ENCODE measurements at regions not wholly inside any gene's neighbourhood (a gene's known extent, or its start where the extent isn't known, plus 50 kb on each side); places are given as distances from the start of the nearest gene placed in this dataset.

DNA sequence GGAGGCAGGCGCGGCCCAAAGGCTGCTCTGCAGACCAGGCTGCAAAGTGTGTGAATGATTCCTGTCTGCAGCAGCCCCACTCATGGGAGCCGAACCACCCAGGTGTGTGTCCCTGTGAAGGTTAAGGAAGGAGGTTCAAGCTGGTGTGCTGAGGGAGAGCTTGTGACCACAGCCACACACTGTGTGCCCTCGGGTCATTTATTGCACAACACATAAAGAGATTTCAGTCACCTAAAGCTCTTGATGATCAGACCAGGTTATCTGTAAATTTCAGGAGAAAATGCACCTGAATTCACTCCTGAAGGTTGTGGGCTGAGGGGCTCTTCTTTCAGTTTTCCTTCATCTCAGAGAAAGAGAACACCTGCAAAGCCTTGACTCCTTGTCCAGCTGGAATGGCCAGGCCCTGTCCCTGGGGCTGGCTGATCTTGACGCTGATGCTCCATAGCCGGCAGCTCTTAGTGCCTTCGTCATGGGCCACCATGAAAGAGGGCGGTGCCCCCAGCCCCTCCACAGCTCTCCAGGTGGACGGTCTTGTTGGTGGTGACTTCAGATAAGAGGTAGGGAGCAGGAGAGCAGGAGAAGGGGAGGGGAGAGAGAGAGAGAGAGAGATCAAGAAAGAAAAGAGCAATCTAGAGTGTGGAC is 110.8 kb upstream of the C1QTNF9B start:
- no peaks in the 10 kb centered on the region for H4K20me1 ChIP-seq (ENCODE audit: insufficient read depth, low read length)
- H3K27me3 Mint-ChIP-seq (ENCODE audit: low read depth in 3 of 3) = peaks cover 2 to 3% (median 3%) of the 10 kb centered on the region in 3 donors
- no peak overlapping the region for H3K4me3 Mint-ChIP-seq
- H3K9me3 ChIP-seq (replicated peaks in 1 of 2; ENCODE audit: control insufficient read depth in 1 of 2, insufficient read depth in 1 of 2, low read length in 2 of 2) = no peaks in the 10 kb centered on the region
- no peaks in the 10 kb centered on the region for H3K4me1 ChIP-seq (ENCODE audit: control insufficient read depth in 1 of 2, insufficient read depth in 2 of 2, low read length in 2 of 2)
- H3K79me2 ChIP-seq (ENCODE audit: insufficient read depth, low read length) = no peaks in the 10 kb centered on the region
- intact Hi-C loops (cut with micrococcal nuclease) = no loop called here
- no peak overlapping the region for H3K9ac ChIP-seq (ENCODE audit: insufficient read depth, low read length, poor library complexity, severe bottlenecking)
- H3K27ac ChIP-seq (ENCODE audit: low read depth in 1 of 2, low read length in 2 of 2) = no peak overlapping the region
- H3K4me1 Mint-ChIP-seq = no peaks in the 10 kb centered on the region
- 97% methylated on average over 5 of the region's 9 CpGs for WGBS (ENCODE audit: insufficient coverage)
- H2AFZ ChIP-seq (ENCODE audit: insufficient read depth, low read depth, low read length, poor library complexity, severe bottlenecking) = no peak overlapping the region
- H3K27me3 ChIP-seq (ENCODE audit: control insufficient read depth in 2 of 2, insufficient read depth in 2 of 2, low read length in 2 of 2) = no peaks in the 10 kb centered on the region
- no peak overlapping the region for H3K4me3 ChIP-seq (replicated peaks in 1 of 3; ENCODE audit: low read depth in 2 of 3, low read length in 3 of 3)
- peak overlapping the region in 1 of 7 donors; percentile 27 for H3K27ac Mint-ChIP-seq
- TF ChIP-seq, protein P1, sequence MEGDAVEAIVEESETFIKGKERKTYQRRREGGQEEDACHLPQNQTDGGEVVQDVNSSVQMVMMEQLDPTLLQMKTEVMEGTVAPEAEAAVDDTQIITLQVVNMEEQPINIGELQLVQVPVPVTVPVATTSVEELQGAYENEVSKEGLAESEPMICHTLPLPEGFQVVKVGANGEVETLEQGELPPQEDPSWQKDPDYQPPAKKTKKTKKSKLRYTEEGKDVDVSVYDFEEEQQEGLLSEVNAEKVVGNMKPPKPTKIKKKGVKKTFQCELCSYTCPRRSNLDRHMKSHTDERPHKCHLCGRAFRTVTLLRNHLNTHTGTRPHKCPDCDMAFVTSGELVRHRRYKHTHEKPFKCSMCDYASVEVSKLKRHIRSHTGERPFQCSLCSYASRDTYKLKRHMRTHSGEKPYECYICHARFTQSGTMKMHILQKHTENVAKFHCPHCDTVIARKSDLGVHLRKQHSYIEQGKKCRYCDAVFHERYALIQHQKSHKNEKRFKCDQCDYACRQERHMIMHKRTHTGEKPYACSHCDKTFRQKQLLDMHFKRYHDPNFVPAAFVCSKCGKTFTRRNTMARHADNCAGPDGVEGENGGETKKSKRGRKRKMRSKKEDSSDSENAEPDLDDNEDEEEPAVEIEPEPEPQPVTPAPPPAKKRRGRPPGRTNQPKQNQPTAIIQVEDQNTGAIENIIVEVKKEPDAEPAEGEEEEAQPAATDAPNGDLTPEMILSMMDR (IDR thresholded peaks at IDR 0.05) = no peak
- no peaks in the 10 kb centered on the region for H3K36me3 Mint-ChIP-seq
- peaks cover 0 to 1% (median 0%) of the 10 kb centered on the region in 7 donors for H3K9me3 Mint-ChIP-seq
- H3K36me3 ChIP-seq (replicated peaks in 1 of 2; ENCODE audit: control insufficient read depth in 1 of 2, insufficient read depth in 2 of 2, low read length in 2 of 2) = no peaks in the 10 kb centered on the region
- no peak overlapping the region for H3K4me2 ChIP-seq (replicated peaks; ENCODE audit: extremely low read depth, low read length, poor library complexity, severe bottlenecking)
- DNase-seq = no peak

DNA sequence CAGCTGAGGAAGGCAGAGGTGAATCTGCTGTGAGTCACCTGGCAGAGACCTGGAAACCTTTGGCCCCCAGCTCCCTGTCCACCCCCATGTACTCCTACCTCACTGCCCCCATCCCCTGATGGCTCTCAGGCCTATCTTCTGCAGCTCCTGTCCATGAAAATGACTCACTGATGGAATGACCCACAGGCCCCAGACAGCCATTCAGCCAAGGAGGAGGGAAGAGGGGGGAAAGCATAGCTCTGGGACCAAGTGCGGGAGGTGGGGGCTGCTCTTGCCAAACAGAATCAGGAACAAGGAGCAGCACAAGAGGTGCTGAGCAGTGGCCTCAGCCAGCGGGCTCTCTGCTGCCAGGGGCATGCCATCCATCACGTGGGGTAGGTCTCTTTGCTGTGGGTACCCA is 111.4 kb upstream of the C1QTNF9B start:
- Histone ChIP-seq H3K9me3 (replicated peaks in 1 of 2; ENCODE audit: control insufficient read depth in 1 of 2, insufficient read depth in 1 of 2, low read length in 2 of 2) (no peaks in the 10 kb centered on the region), H4K20me1 (ENCODE audit: insufficient read depth, low read length) (no peaks in the 10 kb centered on the region), H3K27ac (ENCODE audit: low read depth in 1 of 2, low read length in 2 of 2) (no peak overlapping the region), H3K36me3 (replicated peaks in 1 of 2; ENCODE audit: control insufficient read depth in 1 of 2, insufficient read depth in 2 of 2, low read length in 2 of 2) (no peaks in the 10 kb centered on the region), H3K4me2 (replicated peaks; ENCODE audit: extremely low read depth, low read length, poor library complexity, severe bottlenecking) (no peak overlapping the region), H2AFZ (ENCODE audit: insufficient read depth, low read depth, low read length, poor library complexity, severe bottlenecking) (no peak overlapping the region), H3K4me1 (ENCODE audit: control insufficient read depth in 1 of 2, insufficient read depth in 2 of 2, low read length in 2 of 2) (no peaks in the 10 kb centered on the region), H3K79me2 (ENCODE audit: insufficient read depth, low read length) (no peaks in the 10 kb centered on the region), H3K4me3 (replicated peaks in 1 of 3; ENCODE audit: low read depth in 2 of 3, low read length in 3 of 3) (no peak overlapping the region), H3K27me3 (ENCODE audit: control insufficient read depth in 2 of 2, insufficient read depth in 2 of 2, low read length in 2 of 2) (no peaks in the 10 kb centered on the region), H3K9ac (ENCODE audit: insufficient read depth, low read length, poor library complexity, severe bottlenecking) (no peak overlapping the region)
- Mint-ChIP-seq H3K9me3 (peaks cover 0 to 1% (median 0%) of the 10 kb centered on the region in 7 donors), H3K27me3 (ENCODE audit: low read depth in 3 of 3) (peaks cover 3 to 6% (median 3%) of the 10 kb centered on the region in 3 donors), H3K36me3 (no peaks in the 10 kb centered on the region), H3K4me3 (no peak overlapping the region), H3K4me1 (no peaks in the 10 kb centered on the region), H3K27ac (peak overlapping the region in 1 of 7 donors; percentile 36)
- 88% methylated on average over 3 of the region's 3 CpGs for WGBS (ENCODE audit: insufficient coverage)
- TF ChIP-seq, protein P1 (IDR thresholded peaks at IDR 0.05) = no peak
- DNase-seq = no peak
- intact Hi-C loops (cut with micrococcal nuclease) = no loop called here
